Rectal smooth muscle tissue (tissue), 1 donor: ENCODE measurements at regions not wholly inside any gene's neighbourhood (a gene's known extent, or its start where the extent isn't known, plus 50 kb on each side); places are given as distances from the start of the nearest gene placed in this dataset.
"Not testable (repeated sequence)": the region's sequence is repeated elsewhere in the genome, so short reads cannot be mapped to it uniquely, and the experiment has no call there.

Source experiments
- H3K27ac ChIP-seq: one replicate; pipeline ENCODE4 v1.7.0; 2013; ENCODE audit warnings: low read depth, low read length, inconsistent platforms
- H3K27me3 ChIP-seq: one replicate; pipeline ENCODE4 v1.7.0; 2013; ENCODE audit warnings: low read length; ENCODE audit not compliant: control insufficient read depth, insufficient read depth
- H3K36me3 ChIP-seq: one replicate; pipeline ENCODE4 v1.7.0; 2013; ENCODE audit warnings: low read length; ENCODE audit not compliant: control insufficient read depth, insufficient read depth
- H3K4me1 ChIP-seq: one replicate; pipeline ENCODE4 v1.7.0; 2013; ENCODE audit warnings: low read length; ENCODE audit not compliant: control insufficient read depth, insufficient read depth
- H3K4me3 ChIP-seq: one replicate; pipeline ENCODE4 v1.7.0; 2013; ENCODE audit warnings: low read length
- H3K9ac ChIP-seq: one replicate; pipeline ENCODE4 v1.7.0; 2013; ENCODE audit warnings: low read length

- not testable (repeated sequence) for H3K9ac ChIP-seq, H3K4me3 ChIP-seq, H3K27ac ChIP-seq, H3K4me1 ChIP-seq, H3K36me3 ChIP-seq, H3K27me3 ChIP-seq
Measured at GRCh38 chr2:111454404-111454803, 333.7 kb downstream of the BCL2L11 start.

GRCh38 chr2:111455016-111456015 lies 334.6 kb downstream of the BCL2L11 start:
- not testable (repeated sequence) for H3K36me3 ChIP-seq, H3K4me3 ChIP-seq, H3K27ac ChIP-seq, H3K4me1 ChIP-seq, H3K27me3 ChIP-seq, H3K9ac ChIP-seq

GRCh38 chr2:111457191-111457590 lies 336.5 kb downstream of the BCL2L11 start:
- H3K4me3 ChIP-seq, H3K9ac ChIP-seq, H3K27ac ChIP-seq, H3K4me1 ChIP-seq, H3K36me3 ChIP-seq, H3K27me3 ChIP-seq: not testable (repeated sequence)

GRCh38 chr2:111460901-111461300 lies 340.2 kb downstream of the BCL2L11 start:
- H3K4me1 ChIP-seq, H3K27me3 ChIP-seq, H3K4me3 ChIP-seq, H3K9ac ChIP-seq, H3K27ac ChIP-seq, H3K36me3 ChIP-seq: not testable (repeated sequence)

- not testable (repeated sequence) for H3K9ac ChIP-seq, H3K4me1 ChIP-seq, H3K36me3 ChIP-seq, H3K4me3 ChIP-seq, H3K27me3 ChIP-seq, H3K27ac ChIP-seq
Measured at GRCh38 chr2:111461831-111462230, 341.1 kb downstream of the BCL2L11 start.

GRCh38 chr2:111462572-111462971 lies 341.9 kb downstream of the BCL2L11 start:
- H3K4me1 ChIP-seq, H3K27ac ChIP-seq, H3K36me3 ChIP-seq, H3K4me3 ChIP-seq, H3K9ac ChIP-seq, H3K27me3 ChIP-seq: not testable (repeated sequence)

GRCh38 chr2:111463238-111463848 lies 342.6 kb downstream of the BCL2L11 start:
- H3K9ac ChIP-seq, H3K27ac ChIP-seq: not testable (repeated sequence)

GRCh38 chr2:111463956-111464355 lies 343.2 kb downstream of the BCL2L11 start:
- not testable (repeated sequence) for H3K4me1 ChIP-seq, H3K27me3 ChIP-seq, H3K27ac ChIP-seq, H3K9ac ChIP-seq, H3K36me3 ChIP-seq, H3K4me3 ChIP-seq

More at GRCh38 chr2:111463238-111463848, 342.6 kb downstream of the BCL2L11 start:
- not testable (repeated sequence) for H3K4me3 ChIP-seq, H3K4me1 ChIP-seq, H3K36me3 ChIP-seq, H3K27me3 ChIP-seq

- H3K36me3 ChIP-seq, H3K4me1 ChIP-seq, H3K4me3 ChIP-seq, H3K27me3 ChIP-seq, H3K9ac ChIP-seq, H3K27ac ChIP-seq: not testable (repeated sequence)
Measured at GRCh38 chr2:111464367-111464766, 343.7 kb downstream of the BCL2L11 start.

GRCh38 chr2:111465521-111465920 lies 344.8 kb downstream of the BCL2L11 start:
- not testable (repeated sequence) for H3K27ac ChIP-seq, H3K27me3 ChIP-seq, H3K36me3 ChIP-seq, H3K4me1 ChIP-seq, H3K9ac ChIP-seq, H3K4me3 ChIP-seq

GRCh38 chr2:111466744-111467143 lies 346.0 kb downstream of the BCL2L11 start:
- H3K9ac ChIP-seq, H3K36me3 ChIP-seq, H3K4me1 ChIP-seq, H3K4me3 ChIP-seq, H3K27ac ChIP-seq, H3K27me3 ChIP-seq: not testable (repeated sequence)

GRCh38 chr2:111470924-111471323 lies 350.2 kb downstream of the BCL2L11 start:
- not testable (repeated sequence) for H3K27ac ChIP-seq, H3K4me3 ChIP-seq, H3K4me1 ChIP-seq, H3K9ac ChIP-seq, H3K27me3 ChIP-seq, H3K36me3 ChIP-seq
